ENCODE measurements at regions not wholly inside any gene's neighbourhood (a gene's known extent, or its start where the extent isn't known, plus 50 kb on each side); places are given as distances from the start of the nearest gene placed in this dataset.
A peak's percentile ranks its signal among the peaks of the same experiment; 100 is the strongest.

DNA sequence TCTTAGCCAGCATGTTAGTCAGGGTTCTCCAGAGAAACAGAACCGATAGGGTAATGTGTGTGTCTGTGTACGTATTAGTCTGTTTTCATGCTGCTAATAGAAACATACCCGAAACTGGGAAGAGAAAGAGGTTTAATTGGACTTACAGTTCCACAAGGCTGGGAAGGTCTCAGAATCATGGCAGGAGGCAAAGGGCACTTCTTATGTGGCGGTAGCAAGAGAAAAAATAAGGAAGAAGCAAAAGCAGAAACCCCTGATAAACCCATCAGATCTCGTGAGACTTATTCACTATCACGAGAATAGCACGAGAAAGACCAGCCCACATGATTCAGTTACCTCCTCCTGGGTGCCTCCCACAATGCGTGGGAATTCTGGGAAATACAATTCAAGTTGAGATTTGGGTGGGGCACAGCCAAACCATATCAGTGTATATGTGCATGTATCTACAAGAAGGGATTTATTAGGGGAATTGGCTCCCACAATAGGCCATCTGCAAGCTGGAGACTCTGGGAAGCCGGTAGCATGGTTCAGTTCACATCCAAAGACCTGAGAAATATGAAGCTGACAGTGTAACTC, 173.7 kb upstream of the NECTIN1 start:
- no peak for DNase-seq (ENCODE audit: low read depth)
- peak overlapping the region; percentile 21; the same call in 1 of the 2 replicates for H3K4me3 ChIP-seq (ENCODE audit: low read depth, low read length)
- TF ChIP-seq CTCF (IDR thresholded peaks at IDR 0.05; ENCODE audit: insufficient read depth, low read depth, low read length, missing control alignments), result no peak

- peak overlapping the region; percentile 21; the same call in 1 of the 2 replicates for H3K4me3 ChIP-seq (ENCODE audit: low read depth, low read length)
- DNase-seq (ENCODE audit: low read depth), result no peak
- no peak for TF ChIP-seq CTCF (IDR thresholded peaks at IDR 0.05; ENCODE audit: insufficient read depth, low read depth, low read length, missing control alignments)
Observed at GRCh38 chr11:119901657-119902577, 172.9 kb upstream of the NECTIN1 start.

- TF ChIP-seq CTCF (IDR thresholded peaks at IDR 0.05; ENCODE audit: insufficient read depth, low read depth, low read length, missing control alignments), result no peak
- no peak for DNase-seq (ENCODE audit: low read depth)
- H3K4me3 ChIP-seq (ENCODE audit: low read depth, low read length), result no peak overlapping the region
Observed at GRCh38 chr11:119899997-119900396, 171.0 kb upstream of the NECTIN1 start.

GRCh38 chr11:119897576-119897975, 168.6 kb upstream of the NECTIN1 start:
- H3K4me3 ChIP-seq (ENCODE audit: low read depth, low read length), result no peak overlapping the region
- no peak for DNase-seq (ENCODE audit: low read depth)

GRCh38 chr11:119897046-119897440, 168.0 kb upstream of the NECTIN1 start:
- no peak for DNase-seq (ENCODE audit: low read depth)
- no peak overlapping the region for H3K4me3 ChIP-seq (ENCODE audit: low read depth, low read length)
- TF ChIP-seq CTCF (IDR thresholded peaks at IDR 0.05; ENCODE audit: insufficient read depth, low read depth, low read length, missing control alignments), result no peak

More at GRCh38 chr11:119897576-119897975, 168.6 kb upstream of the NECTIN1 start:
- TF ChIP-seq CTCF (IDR thresholded peaks at IDR 0.05; ENCODE audit: insufficient read depth, low read depth, low read length, missing control alignments), result no peak

DNA sequence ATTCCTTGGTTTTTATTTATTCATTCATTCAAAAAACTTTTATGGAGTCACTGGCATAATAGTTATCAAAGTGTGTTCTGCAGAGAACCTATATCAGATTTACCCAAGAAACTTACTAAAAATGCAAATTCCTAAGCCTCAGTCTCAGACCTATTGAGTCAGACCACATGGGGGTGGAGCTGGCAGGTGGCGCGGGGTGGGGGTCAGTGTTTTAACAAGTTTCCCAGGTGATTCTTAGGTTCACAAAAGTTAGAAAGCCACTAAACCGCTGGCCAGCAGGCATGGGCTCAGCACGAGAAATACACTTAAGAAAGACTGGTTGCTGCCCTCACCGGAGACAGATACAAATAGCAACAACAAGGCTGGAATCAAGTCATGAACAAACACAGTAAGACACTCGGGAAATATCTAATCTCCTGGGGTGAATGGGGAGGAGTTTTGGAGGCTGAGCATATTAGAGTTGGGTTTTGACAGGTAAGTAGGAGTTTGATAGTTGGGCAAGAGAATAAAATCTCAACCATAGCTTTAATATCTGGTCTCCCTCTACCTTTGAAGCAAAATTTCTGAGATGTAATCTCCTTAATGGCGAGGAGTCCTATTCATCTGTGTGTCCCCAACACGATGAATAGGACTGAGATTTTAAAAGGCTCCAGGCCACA, 167.5 kb upstream of the NECTIN1 start:
- H3K4me3 ChIP-seq (ENCODE audit: low read depth, low read length), result no peak overlapping the region
- peak; percentile 5 for DNase-seq (ENCODE audit: low read depth)
- TF ChIP-seq CTCF (IDR thresholded peaks at IDR 0.05; ENCODE audit: insufficient read depth, low read depth, low read length, missing control alignments), result no peak

All from GM12865 (cell line).